HUES48 (cell line): ENCODE measurements at regions not wholly inside any gene's neighbourhood (a gene's known extent, or its start where the extent isn't known, plus 50 kb on each side); places are given as distances from the start of the nearest gene placed in this dataset.
A peak's percentile ranks its signal among the peaks of the same experiment; 100 is the strongest.
"Not testable (repeated sequence)": the region's sequence is repeated elsewhere in the genome, so short reads cannot be mapped to it uniquely, and the experiment has no call there.

Source experiments
- H3K27ac ChIP-seq: one replicate; pipeline ENCODE4 v1.7.0; 2013; ENCODE audit warnings: low read depth, low read length, inconsistent platforms
- H3K27me3 ChIP-seq: 2 replicates; pipeline ENCODE4 v1.6.1; 2013; ENCODE audit warnings: mild to moderate bottlenecking, low read length; ENCODE audit not compliant: control insufficient read depth, insufficient read depth
- H3K36me3 ChIP-seq: 2 replicates; pipeline ENCODE4 v1.6.1; 2013; ENCODE audit warnings: low read length; ENCODE audit not compliant: control insufficient read depth, insufficient read depth
- H3K4me1 ChIP-seq: 2 replicates; pipeline ENCODE4 v1.6.1; 2013; ENCODE audit warnings: mild to moderate bottlenecking, low read length; ENCODE audit not compliant: control insufficient read depth, insufficient read depth
- H3K4me3 ChIP-seq: 2 replicates; pipeline ENCODE4 v1.5.1; 2013; ENCODE audit warnings: mild to moderate bottlenecking, low read depth, low read length
- H3K9ac ChIP-seq: 2 replicates; pipeline ENCODE4 v1.6.1; 2013; ENCODE audit warnings: mild to moderate bottlenecking, low read depth, low read length, moderate library complexity
- H3K9me3 ChIP-seq: 2 replicates; pipeline ENCODE4 v1.6.1; 2013; ENCODE audit warnings: low read length; ENCODE audit not compliant: control insufficient read depth, insufficient read depth

DNA sequence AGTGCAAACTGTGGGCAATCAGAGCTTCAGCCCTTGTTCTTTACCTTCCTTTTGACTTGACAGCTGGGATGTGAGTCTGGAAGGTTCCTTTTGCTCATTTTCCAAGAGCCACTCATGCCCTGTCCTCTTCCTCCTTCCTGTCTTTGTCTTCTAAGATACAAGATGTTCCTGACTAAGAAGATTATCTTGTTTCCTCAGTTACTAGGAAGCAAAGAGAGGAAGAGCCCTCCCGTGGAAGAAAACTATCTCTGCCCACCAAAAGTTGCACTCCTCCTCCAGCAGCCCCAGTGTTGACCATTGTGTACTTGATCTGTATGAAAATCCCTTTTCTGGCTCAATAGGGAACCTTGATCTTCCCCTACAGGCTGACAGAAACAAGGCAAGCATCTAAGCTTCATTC lies 138.0 kb downstream of the C12orf75 start:
- Histone ChIP-seq H3K9me3 (no peaks in the 10 kb centered on the region), H3K4me1 (peaks cover 21% of the 10 kb centered on the region), H3K27ac (no peak overlapping the region), H3K36me3 (no peaks in the 10 kb centered on the region), H3K27me3 (no peaks in the 10 kb centered on the region), H3K9ac (no peak overlapping the region), H3K4me3 (no peak overlapping the region)

DNA sequence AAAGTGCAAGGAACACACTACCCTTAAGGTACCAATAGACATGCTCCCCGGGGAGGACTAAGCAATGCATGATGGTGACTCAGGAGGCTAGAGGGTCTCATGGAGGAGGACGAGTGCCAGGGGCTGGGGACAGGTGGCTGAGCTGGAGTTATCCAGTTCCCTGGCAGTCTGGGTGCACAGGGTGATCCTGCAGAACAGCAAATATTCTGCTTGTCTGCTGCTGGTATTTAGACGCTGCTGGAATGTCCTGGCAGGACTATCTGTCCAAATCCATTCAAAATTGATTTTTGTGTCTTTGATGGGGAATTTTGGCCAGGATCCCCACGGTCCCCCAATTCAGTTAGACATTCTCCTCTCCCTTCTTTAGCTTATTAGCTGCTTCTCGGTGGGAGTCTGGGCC lies 138.7 kb downstream of the C12orf75 start:
- H3K36me3 ChIP-seq, result no peaks in the 10 kb centered on the region
- no peak overlapping the region for H3K27ac ChIP-seq
- H3K9ac ChIP-seq, result no peak overlapping the region
- peaks cover 21% of the 10 kb centered on the region for H3K4me1 ChIP-seq
- H3K4me3 ChIP-seq, result no peak overlapping the region
- no peaks in the 10 kb centered on the region for H3K9me3 ChIP-seq
- no peaks in the 10 kb centered on the region for H3K27me3 ChIP-seq

DNA sequence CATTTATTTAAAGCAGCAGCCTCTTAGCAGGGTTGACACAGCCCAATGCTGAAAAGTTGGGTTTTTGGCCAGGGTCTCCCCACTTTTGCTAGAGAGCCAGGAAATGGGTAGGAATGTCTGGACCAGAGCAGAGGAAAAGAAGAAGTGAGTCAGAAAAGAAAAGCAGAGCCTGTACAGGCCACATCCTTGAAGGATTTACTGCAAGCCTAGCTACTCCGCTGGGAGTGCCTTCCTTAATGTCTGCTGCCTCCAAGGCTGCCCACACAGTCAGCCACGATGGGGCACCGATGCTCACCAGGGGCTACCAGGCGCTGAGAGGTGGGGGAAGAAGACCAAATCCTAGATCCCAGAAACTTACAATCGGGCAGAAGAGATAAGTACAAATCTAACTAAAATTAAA lies 139.2 kb downstream of the C12orf75 start:
- Histone ChIP-seq H3K9me3 (no peaks in the 10 kb centered on the region), H3K4me3 (no peak overlapping the region), H3K27ac (no peak overlapping the region), H3K9ac (no peak overlapping the region), H3K27me3 (no peaks in the 10 kb centered on the region), H3K4me1 (peaks cover 21% of the 10 kb centered on the region), H3K36me3 (no peaks in the 10 kb centered on the region)

DNA sequence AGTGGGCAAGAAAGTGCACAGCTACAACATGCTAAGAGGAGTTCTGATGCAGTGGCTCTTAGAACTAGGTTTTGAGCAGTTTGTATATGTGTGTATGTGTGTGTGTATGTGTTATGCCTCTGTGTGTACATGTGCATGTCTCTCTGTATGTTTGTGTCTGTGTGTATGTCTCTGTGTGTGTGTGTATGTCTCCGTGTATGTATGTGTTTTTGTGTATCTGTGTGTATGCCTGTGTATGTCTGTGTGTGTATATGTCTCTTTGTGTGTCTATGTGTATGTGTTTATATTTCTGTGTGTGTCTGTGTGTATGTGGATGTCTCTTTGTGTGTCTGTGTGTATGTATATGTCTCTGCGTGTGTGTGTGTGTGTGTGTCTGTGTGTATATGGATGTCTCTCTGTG lies 139.6 kb downstream of the C12orf75 start:
- Histone ChIP-seq H3K36me3 (no peaks in the 10 kb centered on the region), H3K27ac (no peak overlapping the region)

DNA sequence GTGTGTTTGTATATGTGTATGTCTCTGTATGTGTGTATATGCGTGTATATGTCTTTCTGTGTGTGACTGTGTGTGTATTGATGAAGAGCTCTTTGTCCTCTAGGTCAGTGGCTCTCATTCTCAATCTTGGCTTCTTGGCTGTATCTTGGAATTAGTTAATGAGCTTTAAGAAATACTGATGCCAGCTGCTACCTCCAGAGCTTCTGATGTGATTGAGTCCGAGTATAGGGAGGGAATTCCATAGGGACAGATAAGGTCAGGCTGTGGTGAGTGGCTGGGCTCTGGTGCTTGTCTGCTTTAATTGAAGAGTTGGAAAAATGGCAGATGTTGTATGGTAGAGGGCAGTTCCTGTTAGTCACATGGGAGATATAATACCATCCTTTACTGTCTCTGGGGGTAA lies 140.1 kb downstream of the C12orf75 start:
- Histone ChIP-seq H3K4me3 (no peak overlapping the region), H3K9me3 (no peaks in the 10 kb centered on the region), H3K9ac (no peak overlapping the region), H3K27me3 (no peaks in the 10 kb centered on the region), H3K36me3 (no peaks in the 10 kb centered on the region), H3K4me1 (peaks cover 21% of the 10 kb centered on the region), H3K27ac (no peak overlapping the region)

More for the DNA sequence above, 139.6 kb downstream of the C12orf75 start:
- H3K9ac ChIP-seq, result no peak overlapping the region
- no peak overlapping the region for H3K4me3 ChIP-seq
- H3K9me3 ChIP-seq, result no peaks in the 10 kb centered on the region
- H3K4me1 ChIP-seq, result peaks cover 21% of the 10 kb centered on the region
- H3K27me3 ChIP-seq, result no peaks in the 10 kb centered on the region

DNA sequence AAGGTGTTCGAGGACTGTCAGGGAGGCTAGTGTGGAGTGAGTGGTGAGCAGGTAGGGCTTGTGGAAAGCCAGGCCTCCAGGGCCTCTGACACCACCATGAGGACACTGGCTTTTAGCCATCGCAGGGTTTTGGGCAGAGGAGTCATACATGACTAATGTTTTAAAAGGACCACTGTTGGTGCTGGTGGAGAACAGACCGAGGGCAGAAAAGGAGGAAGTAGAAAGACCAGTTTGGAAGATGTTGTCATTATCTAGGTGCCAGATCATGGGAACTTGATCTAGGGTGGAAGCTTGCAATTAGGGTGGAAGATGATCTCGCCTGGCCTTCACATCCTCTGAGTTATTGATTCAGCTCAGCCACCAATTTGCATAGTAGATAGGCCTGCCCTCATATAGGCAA lies 144.2 kb downstream of the C12orf75 start:
- Histone ChIP-seq H3K36me3 (no peaks in the 10 kb centered on the region), H3K27me3 (no peaks in the 10 kb centered on the region), H3K4me1 (peaks cover 10% of the 10 kb centered on the region), H3K9me3 (no peaks in the 10 kb centered on the region), H3K27ac (no peak overlapping the region), H3K9ac (no peak overlapping the region), H3K4me3 (no peak overlapping the region)

DNA sequence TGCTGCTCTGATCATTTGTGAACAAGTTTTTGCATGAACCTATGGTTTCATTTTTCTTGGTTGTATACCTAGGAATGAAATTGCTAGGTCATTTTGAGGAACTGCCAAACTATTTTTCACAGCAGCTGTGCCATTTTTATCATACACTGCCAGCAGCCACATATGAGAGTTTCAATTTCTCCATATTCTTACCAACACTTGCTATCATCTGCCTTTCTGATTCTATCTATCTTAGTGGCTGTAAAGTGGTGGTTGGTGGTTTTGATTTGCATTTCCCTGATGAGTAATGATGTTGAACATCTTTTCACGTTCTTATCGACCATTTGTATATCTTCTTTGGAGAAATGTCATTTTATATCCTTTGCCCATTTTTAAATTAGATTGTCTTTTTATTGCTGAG lies 146.1 kb downstream of the C12orf75 start:
- H3K4me3 ChIP-seq, result no peak overlapping the region
- H3K27me3 ChIP-seq, result no peaks in the 10 kb centered on the region
- no peak overlapping the region for H3K9ac ChIP-seq

DNA sequence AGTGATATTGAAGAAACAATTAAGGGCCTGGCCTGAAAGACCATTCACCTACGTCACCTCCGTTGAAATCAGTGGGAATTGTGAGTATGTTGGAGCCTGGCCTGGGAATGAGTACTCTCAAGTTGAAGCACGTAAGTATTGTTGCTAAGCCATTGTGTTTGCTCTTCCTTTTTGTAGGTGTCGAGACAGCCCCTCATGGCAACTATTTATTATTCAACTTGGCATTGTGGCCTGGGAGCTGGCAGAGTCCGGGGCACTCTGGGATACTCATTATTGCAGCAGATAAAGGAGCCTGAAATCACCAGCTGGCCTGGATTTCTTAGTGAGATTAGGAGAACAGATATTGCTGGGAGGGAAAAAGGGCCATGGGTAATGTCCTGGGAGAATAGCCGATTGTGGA lies 147.4 kb downstream of the C12orf75 start:
- H3K9me3 ChIP-seq, result no peaks in the 10 kb centered on the region
- no peaks in the 10 kb centered on the region for H3K36me3 ChIP-seq
- H3K4me3 ChIP-seq, result no peak overlapping the region
- no peak overlapping the region for H3K27ac ChIP-seq
- H3K9ac ChIP-seq, result no peak overlapping the region
- peaks cover 24% of the 10 kb centered on the region for H3K4me1 ChIP-seq
- H3K27me3 ChIP-seq, result no peaks in the 10 kb centered on the region

More for the DNA sequence above, 146.1 kb downstream of the C12orf75 start:
- H3K4me1 ChIP-seq, result peaks cover 24% of the 10 kb centered on the region
- H3K9me3 ChIP-seq, result no peaks in the 10 kb centered on the region
- no peak overlapping the region for H3K27ac ChIP-seq
- no peaks in the 10 kb centered on the region for H3K36me3 ChIP-seq

DNA sequence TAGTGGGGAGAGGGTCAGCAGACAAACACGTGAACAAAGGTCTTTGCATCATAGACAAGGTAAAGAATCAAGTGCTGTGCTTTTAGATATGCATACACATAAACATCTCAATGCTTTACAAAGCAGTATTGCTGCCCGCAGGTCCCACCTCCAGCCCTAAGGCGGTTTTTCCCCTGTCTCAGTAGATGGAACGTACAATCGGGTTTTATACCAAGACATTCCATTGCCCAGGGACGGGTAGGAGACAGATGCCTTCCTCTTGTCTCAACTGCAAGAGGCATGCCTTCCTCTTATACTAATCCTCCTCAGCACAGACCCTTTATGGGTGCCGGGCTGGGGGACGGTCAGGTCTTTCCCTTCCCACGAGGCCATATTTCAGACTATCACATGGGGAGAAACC lies 148.3 kb downstream of the C12orf75 start:
- not testable (repeated sequence) for H3K36me3 ChIP-seq, H3K4me3 ChIP-seq, H3K9me3 ChIP-seq, H3K27ac ChIP-seq, H3K9ac ChIP-seq, H3K27me3 ChIP-seq
- H3K4me1 ChIP-seq, result peaks cover 24% of the 10 kb centered on the region

DNA sequence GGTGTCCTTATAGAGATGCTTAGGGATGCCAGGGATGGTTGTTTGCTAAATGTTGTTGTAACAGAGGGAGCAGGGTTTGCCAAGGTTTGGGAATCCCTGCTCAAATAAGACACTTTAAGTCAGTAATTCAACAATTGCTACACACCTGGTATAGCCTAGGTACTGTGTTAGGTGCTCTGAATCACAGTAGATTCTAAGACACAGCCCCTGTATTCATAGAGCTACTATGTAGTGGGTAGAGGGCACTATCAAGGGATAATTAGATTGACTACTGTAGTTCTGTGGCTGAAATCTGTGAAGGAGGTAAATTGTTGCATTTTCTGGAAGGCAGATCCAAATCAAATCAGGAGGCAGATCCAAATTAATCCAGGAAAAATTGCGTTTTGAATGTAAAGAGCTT lies 149.2 kb downstream of the C12orf75 start:
- Histone ChIP-seq H3K9ac (no peak overlapping the region; the same call in 1 of the 2 replicates), H3K4me1 (peaks cover 24% of the 10 kb centered on the region), H3K4me3 (no peak overlapping the region), H3K27ac (peak overlapping the region; percentile 26), H3K36me3 (no peaks in the 10 kb centered on the region), H3K9me3 (no peaks in the 10 kb centered on the region), H3K27me3 (no peaks in the 10 kb centered on the region)

DNA sequence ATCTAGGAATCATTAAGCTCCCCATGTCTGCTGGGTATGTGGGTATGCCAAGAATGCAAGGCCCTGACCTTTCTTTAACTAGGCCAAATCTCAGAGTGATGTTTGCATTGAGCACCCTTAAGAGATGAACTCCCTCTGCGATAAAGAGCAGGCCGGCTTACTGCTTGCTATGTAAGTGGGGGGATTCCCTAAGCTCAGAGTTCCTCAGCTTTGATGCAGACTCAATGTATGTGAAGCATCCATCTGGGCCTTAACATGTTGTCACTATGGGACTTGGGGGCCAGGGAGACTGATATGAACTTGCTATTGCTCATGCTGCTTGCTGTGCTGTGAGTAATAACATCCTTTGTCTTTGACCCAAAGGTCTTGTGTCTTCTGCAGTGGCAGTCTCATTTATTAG lies 149.7 kb downstream of the C12orf75 start:
- Histone ChIP-seq H3K27ac (peak overlapping the region; percentile 26), H3K27me3 (no peaks in the 10 kb centered on the region), H3K4me1 (peaks cover 24% of the 10 kb centered on the region), H3K9me3 (no peaks in the 10 kb centered on the region), H3K36me3 (no peaks in the 10 kb centered on the region), H3K9ac (no peak overlapping the region), H3K4me3 (no peak overlapping the region)
